NOMO-1 treated with DMSO at 0.1 percent for 48 hours (cell line): ENCODE measurements at regions not wholly inside any gene's neighbourhood (a gene's known extent, or its start where the extent isn't known, plus 50 kb on each side); places are given as distances from the start of the nearest gene placed in this dataset.
"Not testable (repeated sequence)": the region's sequence is repeated elsewhere in the genome, so short reads cannot be mapped to it uniquely, and the experiment has no call there.

Experiments
- DNase-seq: peaks from one replicate; lab custom pipeline; 2025; ENCODE audit not compliant: unreplicated experiment; lab: John Stamatoyannopoulos, UW

GRCh38 chr10:57699944-57700343 is 567.8 kb downstream of the IPMK start:
- DNase-seq = no peak

- DNase-seq = no peak
Measured at GRCh38 chr10:57696641-57697040, 571.1 kb downstream of the IPMK start.

GRCh38 chr10:57694956-57695608 is 572.6 kb downstream of the IPMK start:
- DNase-seq = no peak

- DNase-seq = no peak
Measured at GRCh38 chr10:57692255-57692980, 575.3 kb downstream of the IPMK start.

- DNase-seq = no peak
Measured at GRCh38 chr10:57689596-57690297, 577.9 kb downstream of the IPMK start.

GRCh38 chr10:57679916-57680315 is 587.8 kb downstream of the IPMK start:
- DNase-seq = no peak

- no peak for DNase-seq
Measured at GRCh38 chr10:57675125-57675524, 592.6 kb downstream of the IPMK start.

GRCh38 chr10:57673446-57673960 is 594.2 kb downstream of the IPMK start:
- DNase-seq = no peak

- DNase-seq = no peak
Measured at GRCh38 chr10:57664815-57665214, 602.9 kb downstream of the IPMK start.

- DNase-seq = no peak
Measured at GRCh38 chr10:57663401-57663800, 604.3 kb downstream of the IPMK start.

GRCh38 chr10:57661206-57661605 is 606.5 kb downstream of the IPMK start:
- no peak for DNase-seq

- DNase-seq = peak; percentile 28
Measured at GRCh38 chr10:57657164-57657765, 610.4 kb downstream of the IPMK start.

- DNase-seq = no peak
Measured at GRCh38 chr10:57654856-57655255, 612.8 kb downstream of the IPMK start.

- not testable (repeated sequence) for DNase-seq
Measured at GRCh38 chr10:57645108-57645507, 622.6 kb downstream of the IPMK start.

GRCh38 chr10:57638411-57638810 is 629.3 kb downstream of the IPMK start:
- DNase-seq = no peak

- DNase-seq = no peak
Measured at GRCh38 chr10:57628592-57629284, 639.0 kb downstream of the IPMK start.

GRCh38 chr10:57627642-57628178 is 640.0 kb downstream of the IPMK start:
- DNase-seq = no peak

GRCh38 chr10:57624856-57625592 is 642.7 kb downstream of the IPMK start:
- no peak for DNase-seq

- DNase-seq = no peak
Measured at GRCh38 chr10:57624066-57624465, 643.6 kb downstream of the IPMK start.

GRCh38 chr10:57621466-57621865 is 646.2 kb downstream of the IPMK start:
- no peak for DNase-seq
